ENCODE measurements at regions not wholly inside any gene's neighbourhood (a gene's known extent, or its start where the extent isn't known, plus 50 kb on each side); places are given as distances from the start of the nearest gene placed in this dataset.
"Not testable (repeated sequence)": the region's sequence is repeated elsewhere in the genome, so short reads cannot be mapped to it uniquely, and the experiment has no call there.

- not testable (repeated sequence) for H2AFZ ChIP-seq (ENCODE audit: insufficient read depth, low read length, poor library complexity); H2AK5ac ChIP-seq (ENCODE audit: low read length); H2BK12ac ChIP-seq (ENCODE audit: low read length)
Measured at GRCh38 chr6:51193163-51193562, 374.5 kb downstream of the TFAP2B start.

GRCh38 chr6:51199105-51199552 lies 380.5 kb downstream of the TFAP2B start:
- Histone ChIP-seq H3K79me2 (ENCODE audit: control insufficient read depth, insufficient read depth, low read length, poor library complexity) (no peaks in the 10 kb centered on the region), H2AFZ (ENCODE audit: insufficient read depth, low read length, poor library complexity) (no peak overlapping the region), H3K27ac (ENCODE audit: low read depth, low read length) (no peak overlapping the region), H3K14ac (ENCODE audit: low read length) (no peak overlapping the region), H3K4me3 (ENCODE audit: low read depth, low read length) (no peak overlapping the region), H3K4ac (ENCODE audit: low read depth, low read length) (no peak overlapping the region), H2BK12ac (ENCODE audit: low read length) (no peak overlapping the region), H3K9me3 (ENCODE audit: insufficient read depth, low read depth, low read length) (no peaks in the 10 kb centered on the region), H4K8ac (ENCODE audit: low read depth, low read length) (no peak overlapping the region), H2BK120ac (ENCODE audit: insufficient read depth, low read length, poor library complexity) (no peak overlapping the region), H3K4me2 (ENCODE audit: low read length) (no peak overlapping the region), H3K9ac (ENCODE audit: low read length) (no peak overlapping the region), H3K36me3 (ENCODE audit: control insufficient read depth in 1 of 2, insufficient read depth in 2 of 2, low read length in 2 of 2) (no peaks in the 10 kb centered on the region), H3K18ac (ENCODE audit: low read length) (no peak overlapping the region), H3K27me3 (ENCODE audit: insufficient read depth, low read length) (no peaks in the 10 kb centered on the region), H3K4me1 (ENCODE audit: control insufficient read depth in 1 of 2, insufficient read depth in 2 of 2, low read length in 2 of 2) (no peaks in the 10 kb centered on the region), H4K12ac (ENCODE audit: low read depth, low read length) (no peak overlapping the region), H3K23ac (ENCODE audit: low read length) (no peak overlapping the region), H2BK5ac (ENCODE audit: low read depth, low read length, poor library complexity) (no peak overlapping the region), H3K79me1 (ENCODE audit: low read length) (no peaks in the 10 kb centered on the region), H2AK5ac (ENCODE audit: low read length) (no peak overlapping the region), H4K91ac (ENCODE audit: low read depth, low read length) (no peak overlapping the region)
- no peak for DNase-seq
- no CpG with 5 or more reads among the region's 2 CpGs for WGBS (ENCODE audit: extremely low coverage, insufficient coverage, insufficient read length)

More at GRCh38 chr6:51193163-51193562, 374.5 kb downstream of the TFAP2B start:
- H3K9me3 ChIP-seq (ENCODE audit: insufficient read depth, low read depth, low read length); H4K8ac ChIP-seq (ENCODE audit: low read depth, low read length); H4K91ac ChIP-seq (ENCODE audit: low read depth, low read length); H3K36me3 ChIP-seq (ENCODE audit: control insufficient read depth in 1 of 2, insufficient read depth in 2 of 2, low read length in 2 of 2); H3K23ac ChIP-seq (ENCODE audit: low read length); H2BK120ac ChIP-seq (ENCODE audit: insufficient read depth, low read length, poor library complexity); H4K12ac ChIP-seq (ENCODE audit: low read depth, low read length); H2BK5ac ChIP-seq (ENCODE audit: low read depth, low read length, poor library complexity); H3K14ac ChIP-seq (ENCODE audit: low read length); H3K27me3 ChIP-seq (ENCODE audit: insufficient read depth, low read length); H3K4me3 ChIP-seq (ENCODE audit: low read depth, low read length); H3K27ac ChIP-seq (ENCODE audit: low read depth, low read length); DNase-seq; H3K79me1 ChIP-seq (ENCODE audit: low read length); H3K4ac ChIP-seq (ENCODE audit: low read depth, low read length); H3K4me2 ChIP-seq (ENCODE audit: low read length); H3K79me2 ChIP-seq (ENCODE audit: control insufficient read depth, insufficient read depth, low read length, poor library complexity); H3K18ac ChIP-seq (ENCODE audit: low read length); H3K4me1 ChIP-seq (ENCODE audit: control insufficient read depth in 1 of 2, insufficient read depth in 2 of 2, low read length in 2 of 2); H3K9ac ChIP-seq (ENCODE audit: low read length): not testable (repeated sequence)
- no CpG with 5 or more reads among the region's 7 CpGs for WGBS (ENCODE audit: extremely low coverage, insufficient coverage, insufficient read length)

DNA sequence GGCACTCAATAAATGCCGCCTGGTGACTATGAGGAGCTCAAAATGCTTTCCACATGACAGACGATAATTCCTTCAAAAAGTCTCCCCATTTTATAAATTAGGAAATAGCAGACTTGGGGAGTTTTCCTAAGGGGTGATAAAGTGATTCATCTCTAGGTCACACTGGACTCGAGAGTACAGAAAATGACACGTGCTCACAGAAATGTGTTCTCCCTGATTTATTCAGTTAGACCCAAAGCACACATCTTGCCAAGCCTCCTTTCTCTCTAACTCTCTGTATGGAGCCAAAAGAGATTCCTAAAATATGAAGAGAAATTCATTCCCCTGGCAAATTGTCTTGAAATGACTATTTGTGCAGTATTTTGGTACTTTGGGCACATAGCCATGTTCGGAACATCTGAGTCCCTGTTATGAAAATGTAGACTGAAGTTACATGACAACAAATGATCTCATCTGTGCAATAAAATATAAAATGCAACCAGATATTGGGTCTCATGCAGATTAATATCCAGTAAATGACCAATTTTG lies 381.1 kb downstream of the TFAP2B start:
- H3K27ac ChIP-seq (ENCODE audit: low read depth, low read length) = no peak overlapping the region
- H3K79me1 ChIP-seq (ENCODE audit: low read length) = no peaks in the 10 kb centered on the region
- H3K36me3 ChIP-seq (ENCODE audit: control insufficient read depth in 1 of 2, insufficient read depth in 2 of 2, low read length in 2 of 2) = no peaks in the 10 kb centered on the region
- WGBS (ENCODE audit: extremely low coverage, insufficient coverage, insufficient read length) = no CpG with 5 or more reads among the region's 5 CpGs
- no peak overlapping the region for H3K4ac ChIP-seq (ENCODE audit: low read depth, low read length)
- H2BK12ac ChIP-seq (ENCODE audit: low read length) = no peak overlapping the region
- H2BK120ac ChIP-seq (ENCODE audit: insufficient read depth, low read length, poor library complexity) = no peak overlapping the region
- H3K79me2 ChIP-seq (ENCODE audit: control insufficient read depth, insufficient read depth, low read length, poor library complexity) = no peaks in the 10 kb centered on the region
- no peak overlapping the region for H3K9ac ChIP-seq (ENCODE audit: low read length)
- no peak overlapping the region for H4K12ac ChIP-seq (ENCODE audit: low read depth, low read length)
- H4K91ac ChIP-seq (ENCODE audit: low read depth, low read length) = no peak overlapping the region
- H3K4me1 ChIP-seq (ENCODE audit: control insufficient read depth in 1 of 2, insufficient read depth in 2 of 2, low read length in 2 of 2) = no peaks in the 10 kb centered on the region
- no peak overlapping the region for H3K18ac ChIP-seq (ENCODE audit: low read length)
- H2AK5ac ChIP-seq (ENCODE audit: low read length) = no peak overlapping the region
- no peak for DNase-seq
- H2BK5ac ChIP-seq (ENCODE audit: low read depth, low read length, poor library complexity) = no peak overlapping the region
- H2AFZ ChIP-seq (ENCODE audit: insufficient read depth, low read length, poor library complexity) = no peak overlapping the region
- no peak overlapping the region for H3K4me3 ChIP-seq (ENCODE audit: low read depth, low read length)
- H3K27me3 ChIP-seq (ENCODE audit: insufficient read depth, low read length) = no peaks in the 10 kb centered on the region
- H3K9me3 ChIP-seq (ENCODE audit: insufficient read depth, low read depth, low read length) = no peaks in the 10 kb centered on the region
- no peak overlapping the region for H4K8ac ChIP-seq (ENCODE audit: low read depth, low read length)
- no peak overlapping the region for H3K14ac ChIP-seq (ENCODE audit: low read length)
- no peak overlapping the region for H3K4me2 ChIP-seq (ENCODE audit: low read length)
- H3K23ac ChIP-seq (ENCODE audit: low read length) = no peak overlapping the region

DNA sequence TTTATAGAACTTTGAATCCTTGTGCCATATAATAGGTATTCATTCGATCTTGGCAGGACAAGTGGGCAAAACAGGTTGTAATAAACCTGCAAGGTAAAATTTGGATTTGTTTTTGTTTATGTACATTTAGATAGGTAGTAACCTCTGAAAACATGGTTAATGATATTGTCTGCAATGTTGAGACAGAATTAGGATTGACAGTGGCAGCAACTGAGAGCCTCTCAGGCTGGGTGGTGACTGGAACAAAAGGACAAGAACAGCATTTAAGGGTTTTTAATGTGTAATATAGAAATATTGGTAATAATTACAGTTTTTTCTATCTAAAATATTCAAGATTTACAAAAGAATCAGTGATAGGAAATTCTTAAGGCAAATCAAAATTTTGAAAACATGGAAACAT lies 382.0 kb downstream of the TFAP2B start:
- Histone ChIP-seq H3K79me2 (ENCODE audit: control insufficient read depth, insufficient read depth, low read length, poor library complexity) (no peaks in the 10 kb centered on the region), H3K23ac (ENCODE audit: low read length) (no peak overlapping the region), H3K14ac (ENCODE audit: low read length) (no peak overlapping the region), H4K91ac (ENCODE audit: low read depth, low read length) (no peak overlapping the region), H3K18ac (ENCODE audit: low read length) (no peak overlapping the region), H4K12ac (ENCODE audit: low read depth, low read length) (no peak overlapping the region), H3K9ac (ENCODE audit: low read length) (no peak overlapping the region), H2BK12ac (ENCODE audit: low read length) (no peak overlapping the region), H3K36me3 (ENCODE audit: control insufficient read depth in 1 of 2, insufficient read depth in 2 of 2, low read length in 2 of 2) (no peaks in the 10 kb centered on the region), H3K4me1 (ENCODE audit: control insufficient read depth in 1 of 2, insufficient read depth in 2 of 2, low read length in 2 of 2) (no peaks in the 10 kb centered on the region), H3K27ac (ENCODE audit: low read depth, low read length) (no peak overlapping the region), H3K4ac (ENCODE audit: low read depth, low read length) (no peak overlapping the region), H4K8ac (ENCODE audit: low read depth, low read length) (no peak overlapping the region), H2AFZ (ENCODE audit: insufficient read depth, low read length, poor library complexity) (no peak overlapping the region), H3K27me3 (ENCODE audit: insufficient read depth, low read length) (no peaks in the 10 kb centered on the region), H3K9me3 (ENCODE audit: insufficient read depth, low read depth, low read length) (no peaks in the 10 kb centered on the region), H3K4me3 (ENCODE audit: low read depth, low read length) (no peak overlapping the region), H3K79me1 (ENCODE audit: low read length) (no peaks in the 10 kb centered on the region), H2AK5ac (ENCODE audit: low read length) (no peak overlapping the region), H3K4me2 (ENCODE audit: low read length) (no peak overlapping the region), H2BK120ac (ENCODE audit: insufficient read depth, low read length, poor library complexity) (no peak overlapping the region), H2BK5ac (ENCODE audit: low read depth, low read length, poor library complexity) (no peak overlapping the region)
- no peak for DNase-seq
- WGBS (ENCODE audit: extremely low coverage, insufficient coverage, insufficient read length) = no CpG with 5 or more reads among the region's 1 CpG

All from trophoblast cell (in vitro differentiated cells and primary cell).